ENCODE measurements at regions not wholly inside any gene's neighbourhood (a gene's known extent, or its start where the extent isn't known, plus 50 kb on each side); places are given as distances from the start of the nearest gene placed in this dataset.

DNA sequence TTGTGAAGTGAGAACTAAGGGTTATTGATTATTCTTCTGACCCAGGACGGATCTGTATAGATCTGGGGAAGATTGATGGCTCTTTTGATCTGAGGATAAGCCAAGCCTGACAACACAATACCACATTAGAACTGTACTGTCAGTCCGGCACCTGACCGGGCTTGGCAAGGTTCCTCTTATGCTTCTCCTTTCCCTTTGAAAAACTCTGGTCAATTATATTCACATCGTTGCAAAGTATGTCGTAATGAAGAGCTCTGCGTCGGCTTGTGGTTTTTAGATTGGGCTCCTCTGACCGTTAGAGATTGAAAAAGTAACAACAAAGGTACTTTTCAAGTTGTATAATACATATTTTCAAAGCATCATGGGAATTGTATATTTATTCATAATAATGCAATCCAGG lies 389.8 kb downstream of the NR2F2 start:
- Histone ChIP-seq H3K27ac (no peak overlapping the region), H3K4me1 (no peaks in the 10 kb centered on the region), H3K27me3 (no peaks in the 10 kb centered on the region), H3K36me3 (no peaks in the 10 kb centered on the region), H3K4me3 (no peak overlapping the region), H3K9me3 (no peaks in the 10 kb centered on the region)
- no peak for DNase-seq
- TF ChIP-seq, protein P1, sequence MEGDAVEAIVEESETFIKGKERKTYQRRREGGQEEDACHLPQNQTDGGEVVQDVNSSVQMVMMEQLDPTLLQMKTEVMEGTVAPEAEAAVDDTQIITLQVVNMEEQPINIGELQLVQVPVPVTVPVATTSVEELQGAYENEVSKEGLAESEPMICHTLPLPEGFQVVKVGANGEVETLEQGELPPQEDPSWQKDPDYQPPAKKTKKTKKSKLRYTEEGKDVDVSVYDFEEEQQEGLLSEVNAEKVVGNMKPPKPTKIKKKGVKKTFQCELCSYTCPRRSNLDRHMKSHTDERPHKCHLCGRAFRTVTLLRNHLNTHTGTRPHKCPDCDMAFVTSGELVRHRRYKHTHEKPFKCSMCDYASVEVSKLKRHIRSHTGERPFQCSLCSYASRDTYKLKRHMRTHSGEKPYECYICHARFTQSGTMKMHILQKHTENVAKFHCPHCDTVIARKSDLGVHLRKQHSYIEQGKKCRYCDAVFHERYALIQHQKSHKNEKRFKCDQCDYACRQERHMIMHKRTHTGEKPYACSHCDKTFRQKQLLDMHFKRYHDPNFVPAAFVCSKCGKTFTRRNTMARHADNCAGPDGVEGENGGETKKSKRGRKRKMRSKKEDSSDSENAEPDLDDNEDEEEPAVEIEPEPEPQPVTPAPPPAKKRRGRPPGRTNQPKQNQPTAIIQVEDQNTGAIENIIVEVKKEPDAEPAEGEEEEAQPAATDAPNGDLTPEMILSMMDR (IDR thresholded peaks at IDR 0.05) = no peak
- intact Hi-C loops (cut with DNase I; ENCODE audit: low total_unique reads) = no loop called here

DNA sequence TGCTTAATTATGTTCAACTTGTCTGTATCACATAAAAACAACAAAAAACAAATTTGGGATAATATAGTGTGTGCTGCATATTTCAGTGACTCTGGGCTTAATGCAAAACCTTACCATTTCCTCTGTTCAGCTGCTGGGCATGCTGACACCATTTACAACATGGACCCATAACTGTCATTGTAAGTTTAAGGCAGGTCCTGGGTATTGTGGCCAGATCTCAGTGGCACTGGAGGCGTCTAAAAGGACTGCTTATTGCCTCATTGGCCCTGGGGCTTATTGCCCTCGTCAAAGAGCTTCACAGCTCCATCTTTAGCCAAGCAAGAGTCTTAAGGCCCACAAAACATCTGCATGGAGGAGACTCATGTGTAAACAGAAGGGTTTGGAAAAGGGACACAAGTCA lies 390.2 kb downstream of the NR2F2 start:
- Histone ChIP-seq H3K9me3 (no peaks in the 10 kb centered on the region), H3K36me3 (no peaks in the 10 kb centered on the region), H3K27me3 (no peaks in the 10 kb centered on the region), H3K4me3 (no peak overlapping the region), H3K27ac (no peak overlapping the region), H3K4me1 (no peaks in the 10 kb centered on the region)
- intact Hi-C loops (cut with DNase I; ENCODE audit: low total_unique reads) = no loop called here
- no peak for DNase-seq
- TF ChIP-seq, protein P1 (IDR thresholded peaks at IDR 0.05) = no peak

DNA sequence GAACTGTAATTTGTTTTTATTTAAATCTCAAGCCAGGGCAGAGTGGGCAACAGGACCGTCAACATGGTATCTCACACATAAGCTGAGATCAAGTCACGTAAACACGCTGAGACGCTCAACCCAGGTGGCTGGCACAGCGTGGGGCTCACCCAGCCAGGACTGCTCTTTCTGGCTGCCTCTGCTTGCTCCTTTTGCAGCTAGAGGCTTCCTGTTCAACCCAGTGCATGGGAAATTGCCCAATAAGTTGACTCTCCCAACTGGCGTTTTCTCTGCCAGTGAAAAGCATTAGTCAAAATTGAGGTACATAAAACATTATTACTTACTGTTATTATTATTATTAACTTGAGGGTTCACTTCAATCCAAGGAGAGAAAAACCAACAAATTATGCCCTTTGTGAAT lies 398.1 kb downstream of the NR2F2 start:
- no peak overlapping the region for H3K27ac ChIP-seq
- TF ChIP-seq, protein P1 (IDR thresholded peaks at IDR 0.05) = no peak
- H3K4me3 ChIP-seq = no peak overlapping the region
- DNase-seq = no peak
- H3K36me3 ChIP-seq = no peaks in the 10 kb centered on the region
- intact Hi-C loops (cut with DNase I; ENCODE audit: low total_unique reads) = no loop called here
- H3K9me3 ChIP-seq = no peaks in the 10 kb centered on the region
- no peaks in the 10 kb centered on the region for H3K27me3 ChIP-seq
- peaks cover 0 to 8% (median 0%) of the 10 kb centered on the region in 4 donors for H3K4me1 ChIP-seq

DNA sequence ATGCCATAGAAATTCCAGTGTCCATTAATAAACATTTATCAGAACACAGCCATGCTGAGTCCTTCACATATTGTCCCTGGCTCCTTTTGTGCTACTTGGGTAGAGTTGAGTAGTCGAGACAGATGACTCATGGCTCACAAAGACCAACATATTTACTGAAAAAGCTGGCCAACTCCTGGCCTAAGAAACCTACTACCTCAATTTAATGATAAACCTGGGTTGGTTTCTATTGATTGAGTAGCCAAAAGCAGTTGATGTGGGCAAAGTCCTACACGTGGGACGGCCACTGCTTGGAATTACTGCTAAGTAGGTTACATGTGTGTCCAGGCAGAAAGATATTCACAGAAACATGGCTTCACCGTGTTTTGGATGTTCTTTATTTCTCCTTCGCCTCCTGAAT lies 402.2 kb downstream of the NR2F2 start:
- Histone ChIP-seq H3K9me3 (no peaks in the 10 kb centered on the region), H3K36me3 (no peaks in the 10 kb centered on the region), H3K4me3 (no peak overlapping the region), H3K27ac (no peak overlapping the region), H3K27me3 (no peaks in the 10 kb centered on the region), H3K4me1 (peaks cover 0 to 8% (median 0%) of the 10 kb centered on the region in 4 donors)
- intact Hi-C loops (cut with DNase I; ENCODE audit: low total_unique reads) = no loop called here
- TF ChIP-seq, protein P1 (IDR thresholded peaks at IDR 0.05) = no peak
- DNase-seq = no peak

DNA sequence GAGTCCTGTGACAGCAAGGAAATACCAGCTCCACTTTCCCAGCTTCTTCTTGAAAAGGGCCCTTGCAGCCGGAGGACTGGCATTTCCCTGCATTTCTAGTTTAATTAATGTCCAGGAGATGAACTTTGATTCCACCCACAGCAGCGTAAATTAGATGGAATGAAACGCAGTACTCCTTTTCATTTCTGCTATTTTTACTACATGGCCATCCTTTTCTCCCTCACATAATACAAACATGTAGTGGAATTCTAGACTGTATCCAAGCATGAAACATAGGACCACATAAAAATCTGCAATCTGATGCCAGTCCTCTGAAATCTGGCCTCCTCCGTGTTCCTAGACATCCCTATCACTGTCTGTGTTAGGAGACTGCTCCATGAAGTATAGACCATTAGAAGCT lies 403.2 kb downstream of the NR2F2 start:
- TF ChIP-seq, protein P1 (IDR thresholded peaks at IDR 0.05) = no peak
- H3K36me3 ChIP-seq = no peaks in the 10 kb centered on the region
- H3K9me3 ChIP-seq = no peaks in the 10 kb centered on the region
- H3K27ac ChIP-seq = no peak overlapping the region
- intact Hi-C loops (cut with DNase I; ENCODE audit: low total_unique reads) = no loop called here
- no peaks in the 10 kb centered on the region for H3K27me3 ChIP-seq
- no peak for DNase-seq
- H3K4me3 ChIP-seq = no peak overlapping the region
- H3K4me1 ChIP-seq = peaks cover 0 to 5% (median 0%) of the 10 kb centered on the region in 4 donors

DNA sequence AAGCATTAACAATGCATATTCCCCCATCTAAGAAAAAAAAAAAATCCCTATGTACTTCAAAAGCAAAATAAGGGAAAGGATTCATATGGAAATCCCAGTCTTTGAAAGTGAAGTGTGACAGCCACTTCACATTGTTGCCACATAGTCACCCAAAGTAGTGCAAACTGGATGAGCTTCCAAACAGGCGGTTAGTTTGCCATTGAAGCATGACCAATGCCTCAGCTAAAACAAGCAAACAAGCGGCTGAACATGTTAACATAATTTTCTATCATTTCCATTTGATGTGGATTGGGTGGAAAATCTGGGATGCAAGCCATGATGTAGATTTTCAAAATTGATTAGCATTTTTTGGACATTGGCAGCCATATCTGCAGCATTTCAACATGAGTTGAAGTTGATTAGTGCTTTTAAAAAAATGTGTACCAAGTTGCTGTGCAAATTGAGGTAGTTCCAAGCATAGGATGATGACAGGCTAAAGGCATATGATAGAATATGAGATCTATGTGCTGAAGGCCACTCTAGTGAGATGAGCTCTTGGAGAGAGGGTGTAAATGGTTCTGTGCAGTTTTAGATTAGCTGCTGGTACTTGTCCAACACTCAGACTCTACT lies 405.2 kb downstream of the NR2F2 start:
- no peak for DNase-seq
- TF ChIP-seq, protein P1 (IDR thresholded peaks at IDR 0.05) = no peak
- no peaks in the 10 kb centered on the region for H3K4me1 ChIP-seq
- no peak overlapping the region for H3K27ac ChIP-seq
- H3K4me3 ChIP-seq = no peak overlapping the region
- intact Hi-C loops (cut with DNase I; ENCODE audit: low total_unique reads) = no loop called here
- no peaks in the 10 kb centered on the region for H3K36me3 ChIP-seq
- no peaks in the 10 kb centered on the region for H3K9me3 ChIP-seq
- H3K27me3 ChIP-seq = no peaks in the 10 kb centered on the region

All from tibial artery (tissue), 4 donors.